ENCODE measurements at regions not wholly inside any gene's neighbourhood (a gene's known extent, or its start where the extent isn't known, plus 50 kb on each side); places are given as distances from the start of the nearest gene placed in this dataset.

DNA sequence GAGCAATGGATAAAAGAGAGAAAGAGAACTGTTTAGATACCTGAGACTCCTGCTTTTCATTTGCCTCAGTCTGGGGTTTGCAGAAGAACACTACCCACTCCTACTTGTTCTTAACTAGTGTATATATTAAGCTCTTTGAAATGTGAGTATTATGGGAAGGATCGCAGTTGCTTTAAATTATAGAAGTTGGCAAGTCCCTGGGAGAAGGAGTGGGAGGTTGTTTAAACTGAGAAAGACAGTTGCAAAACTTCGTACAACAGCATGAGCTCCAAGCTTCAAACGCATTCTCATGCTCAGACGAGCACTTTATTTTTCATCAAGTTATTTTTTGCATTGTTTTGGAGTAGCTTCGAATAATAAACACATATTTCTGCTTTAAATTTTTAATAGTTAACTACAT is 88.1 kb upstream of the C1QTNF7 start:
- DNase-seq (ENCODE audit: low spot score), result no peak

DNA sequence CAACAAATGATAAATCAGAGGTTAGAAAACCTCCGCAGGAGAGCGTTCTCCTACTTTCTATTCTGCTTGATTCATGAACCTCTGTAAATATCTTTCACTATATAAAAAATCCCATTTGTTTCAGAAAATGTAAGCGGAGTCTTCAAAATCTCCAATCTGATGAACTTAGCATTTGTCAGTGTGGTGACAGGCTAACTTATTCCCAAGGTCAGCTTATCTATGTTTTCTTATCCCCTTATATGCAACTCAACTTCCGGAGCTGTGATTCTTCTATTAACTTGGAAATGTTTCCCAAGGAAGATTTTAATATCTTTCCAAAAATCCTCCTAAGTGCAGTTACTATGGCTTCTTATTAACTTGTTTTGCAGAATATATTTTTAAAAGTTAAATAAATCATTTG is 87.5 kb upstream of the C1QTNF7 start:
- no peak for DNase-seq (ENCODE audit: low spot score)

DNA sequence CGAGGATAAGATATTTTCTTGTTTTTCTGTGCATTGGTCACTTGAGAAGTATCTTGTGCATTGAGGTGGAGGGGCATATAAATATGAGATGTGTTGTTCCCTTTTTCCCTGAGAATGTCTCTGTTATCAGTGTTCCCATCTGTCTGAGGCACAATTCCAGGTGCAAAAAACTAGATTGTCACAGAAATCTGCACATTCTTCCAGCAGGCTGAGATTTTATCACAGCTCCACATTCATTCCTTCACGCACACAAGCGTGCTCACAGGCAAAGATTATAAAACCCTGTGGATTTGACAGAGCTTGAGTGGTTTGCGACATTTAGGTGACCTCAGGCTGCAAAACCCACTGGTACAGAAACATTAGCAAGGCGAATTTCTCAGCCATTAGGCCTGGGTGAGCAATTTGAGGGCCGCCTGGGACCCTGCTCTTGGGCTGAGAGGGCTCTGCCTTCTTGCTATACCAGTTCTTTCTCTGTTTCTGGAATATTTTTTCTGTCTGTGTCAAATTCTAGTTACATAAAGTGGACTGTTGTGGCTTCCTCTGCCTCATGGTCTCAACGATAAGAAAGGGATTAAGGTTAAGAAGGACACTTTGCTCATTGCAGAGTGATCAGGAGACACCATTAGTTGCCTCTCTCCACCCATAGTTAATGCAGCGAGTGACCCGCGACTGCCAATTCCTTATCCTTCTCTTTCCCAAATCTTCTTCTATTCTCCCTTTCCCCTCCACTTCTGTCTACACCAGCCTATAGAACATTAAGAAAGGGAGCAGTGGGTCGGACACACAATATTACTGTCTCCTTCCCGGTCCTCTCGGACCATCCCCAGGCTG is 86.7 kb upstream of the C1QTNF7 start:
- no peak for DNase-seq (ENCODE audit: low spot score)

GRCh38 chr4:15341733-15342300 is 86.0 kb upstream of the C1QTNF7 start:
- DNase-seq (ENCODE audit: low spot score), result no peak

- DNase-seq (ENCODE audit: low spot score), result no peak
These were observed 84.8 kb upstream of the C1QTNF7 start for GRCh38 chr4:15343000-15343399.

DNA sequence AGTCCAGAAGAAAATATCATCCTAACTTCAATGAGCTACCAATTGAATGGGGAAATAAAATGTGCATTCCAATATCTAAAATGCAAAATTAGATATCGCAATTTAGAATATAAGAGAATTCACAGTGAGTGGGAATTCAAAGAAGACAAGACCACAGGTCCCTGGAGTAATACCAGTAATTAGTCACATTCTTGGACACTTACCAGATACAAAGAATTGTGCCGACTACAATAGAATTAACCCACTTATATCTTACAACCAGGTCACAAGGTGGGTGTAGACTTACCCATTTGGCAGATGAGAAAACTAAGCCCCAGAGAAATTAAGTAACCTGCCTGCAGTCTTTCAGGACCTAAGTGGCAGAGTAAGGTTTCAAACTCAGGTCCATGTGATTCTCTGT is 84.3 kb upstream of the C1QTNF7 start:
- no peak for DNase-seq (ENCODE audit: low spot score)

- no peak for DNase-seq (ENCODE audit: low spot score)
These were observed 83.8 kb upstream of the C1QTNF7 start for GRCh38 chr4:15344041-15344440.

DNA sequence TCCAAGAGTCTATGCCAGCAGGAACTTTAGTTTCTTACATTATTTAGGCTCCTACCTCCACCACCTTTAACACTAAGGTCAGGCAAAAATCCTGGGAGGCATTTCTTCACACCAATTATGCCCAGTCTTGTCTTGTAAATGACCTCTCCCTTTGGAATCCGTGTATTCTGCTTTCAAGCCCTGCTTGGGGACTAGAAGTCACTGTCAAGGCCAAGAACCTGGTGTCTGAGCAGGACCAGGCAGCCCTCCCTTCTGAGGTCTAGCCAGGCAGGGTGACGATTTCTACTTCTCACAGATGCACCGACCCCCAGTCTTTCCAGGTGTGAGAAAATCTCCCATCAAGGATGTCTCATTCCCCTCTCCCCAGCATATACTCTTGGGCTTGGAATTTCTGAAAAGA is 82.7 kb upstream of the C1QTNF7 start:
- DNase-seq (ENCODE audit: low spot score), result no peak

GRCh38 chr4:15348236-15348635 is 79.6 kb upstream of the C1QTNF7 start:
- no peak for DNase-seq (ENCODE audit: low spot score)

GRCh38 chr4:15348695-15349094 is 79.1 kb upstream of the C1QTNF7 start:
- DNase-seq (ENCODE audit: low spot score), result no peak

- no peak for DNase-seq (ENCODE audit: low spot score)
These were observed 78.3 kb upstream of the C1QTNF7 start for GRCh38 chr4:15349531-15349935.

- DNase-seq (ENCODE audit: low spot score), result no peak
These were observed 77.9 kb upstream of the C1QTNF7 start for GRCh38 chr4:15349965-15350364.

DNA sequence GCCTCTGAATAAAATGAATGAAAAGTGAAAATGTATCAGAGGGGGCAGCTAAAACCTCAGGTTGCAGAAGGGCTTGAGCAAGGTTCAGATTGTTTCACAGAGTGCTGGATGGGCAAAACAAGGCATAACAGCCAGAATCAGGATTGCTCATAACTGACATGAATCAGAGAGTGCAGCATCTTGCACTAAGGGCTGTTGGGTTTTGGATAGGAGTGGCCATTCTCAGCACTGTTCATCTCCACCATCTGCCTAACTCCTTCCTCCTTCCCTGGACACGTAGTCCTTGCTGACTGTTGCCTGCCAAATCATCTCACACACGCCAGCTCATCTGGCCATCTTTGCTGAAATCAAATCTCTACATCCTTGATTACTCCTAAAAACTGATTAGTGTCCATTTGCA is 75.3 kb upstream of the C1QTNF7 start:
- no peak for DNase-seq (ENCODE audit: low spot score)

DNA sequence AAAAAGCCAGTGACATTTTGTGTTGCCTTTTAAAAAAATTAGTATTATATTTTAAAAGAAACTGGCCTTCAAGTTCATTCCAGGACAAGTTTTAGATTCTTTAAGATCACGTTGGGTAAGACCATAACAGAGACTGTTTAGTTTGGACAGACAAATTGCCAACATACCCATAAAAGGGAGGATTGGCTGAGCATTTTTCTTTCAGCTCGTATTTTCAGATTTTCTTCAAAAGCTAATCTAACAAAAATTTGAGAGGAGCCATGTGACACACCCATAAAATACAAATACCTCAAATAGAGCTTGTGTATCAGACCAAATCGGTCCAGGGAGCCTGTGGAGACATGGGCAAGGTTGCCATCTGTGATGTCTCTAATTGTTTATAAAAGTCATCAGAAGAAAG is 74.6 kb upstream of the C1QTNF7 start:
- DNase-seq (ENCODE audit: low spot score), result no peak

DNA sequence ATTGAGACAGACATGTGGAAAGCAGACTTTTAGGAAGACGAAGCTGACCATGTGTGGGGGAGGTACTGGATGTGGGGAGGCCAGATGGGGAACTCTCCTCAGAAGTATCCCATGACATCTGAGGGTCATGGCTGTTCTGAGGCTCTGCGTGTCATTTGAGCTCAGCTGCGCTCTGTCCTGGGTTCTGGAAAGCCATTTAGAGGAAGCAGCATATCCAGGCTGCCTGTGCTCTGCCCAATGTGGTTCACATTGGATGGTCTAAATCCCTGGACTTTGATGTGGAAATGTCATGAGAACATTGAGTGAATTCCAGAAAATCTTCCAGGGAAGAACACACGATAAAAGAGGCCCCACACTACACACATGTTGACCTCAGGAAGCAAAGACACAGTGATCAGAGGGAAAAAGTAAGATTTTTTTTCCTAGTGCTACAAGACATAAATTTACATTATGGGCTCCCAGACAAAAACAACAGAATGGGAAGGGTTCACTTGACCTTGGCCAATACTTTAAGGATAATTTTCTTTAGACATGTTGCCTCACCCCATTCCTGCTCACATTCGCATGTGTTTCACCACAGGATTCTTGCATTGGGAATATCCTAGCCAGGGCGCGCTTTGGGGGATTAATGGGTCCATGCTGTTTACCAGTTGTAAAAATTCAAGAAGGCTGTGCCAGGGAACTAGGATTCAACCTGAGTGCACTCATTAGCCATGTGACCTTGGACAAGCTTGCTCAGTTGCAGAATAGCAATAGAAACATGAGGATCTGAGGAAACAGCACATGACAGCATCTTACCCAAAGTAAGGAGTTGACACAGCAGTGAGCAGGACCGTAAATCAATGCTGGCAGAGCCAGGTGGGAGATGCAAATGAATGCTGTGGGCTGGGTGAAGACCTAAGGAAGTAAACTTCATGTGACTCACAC is 73.2 kb upstream of the C1QTNF7 start:
- DNase-seq (ENCODE audit: low spot score), result peak; percentile 18

- no peak for DNase-seq (ENCODE audit: low spot score)
These were observed 66.3 kb upstream of the C1QTNF7 start for GRCh38 chr4:15361529-15361928.

DNA sequence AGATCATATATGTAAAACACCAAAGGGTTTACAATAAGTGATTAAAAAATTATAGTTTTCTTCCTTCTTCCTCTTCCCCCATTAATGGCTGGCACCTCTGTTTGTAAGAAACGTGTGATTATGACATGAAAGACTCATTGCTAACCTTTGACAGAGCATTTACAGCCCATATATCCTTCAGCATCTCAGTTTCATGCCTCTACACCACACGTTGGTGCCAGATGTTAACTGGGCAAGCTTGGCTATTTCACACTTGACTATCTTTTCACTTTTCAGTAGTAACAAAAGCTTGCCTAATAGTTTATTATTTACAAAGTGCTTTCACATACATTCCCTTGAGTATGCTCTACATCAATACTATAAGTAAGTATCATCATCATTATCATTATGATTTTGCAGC is 65.3 kb upstream of the C1QTNF7 start:
- no peak for DNase-seq (ENCODE audit: low spot score)

DNA sequence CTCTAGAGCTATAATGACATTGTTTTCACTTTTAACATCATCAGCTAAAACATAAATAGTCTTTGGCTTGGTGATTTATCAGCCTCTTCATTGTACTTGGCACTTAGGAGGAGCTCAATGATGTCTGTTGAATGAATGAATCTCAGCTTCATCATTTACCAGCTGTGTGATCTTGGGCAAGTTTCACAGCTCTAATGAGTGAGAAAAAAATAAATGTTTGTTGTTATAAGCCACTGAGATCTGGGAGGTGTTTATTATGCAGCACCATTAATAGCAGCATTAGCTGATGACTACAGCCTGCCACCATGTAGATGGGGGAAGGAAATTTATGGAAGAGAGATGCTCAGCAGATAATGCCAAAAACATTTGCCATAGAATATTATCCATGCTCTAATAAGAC is 63.6 kb upstream of the C1QTNF7 start:
- DNase-seq (ENCODE audit: low spot score), result no peak

DNA sequence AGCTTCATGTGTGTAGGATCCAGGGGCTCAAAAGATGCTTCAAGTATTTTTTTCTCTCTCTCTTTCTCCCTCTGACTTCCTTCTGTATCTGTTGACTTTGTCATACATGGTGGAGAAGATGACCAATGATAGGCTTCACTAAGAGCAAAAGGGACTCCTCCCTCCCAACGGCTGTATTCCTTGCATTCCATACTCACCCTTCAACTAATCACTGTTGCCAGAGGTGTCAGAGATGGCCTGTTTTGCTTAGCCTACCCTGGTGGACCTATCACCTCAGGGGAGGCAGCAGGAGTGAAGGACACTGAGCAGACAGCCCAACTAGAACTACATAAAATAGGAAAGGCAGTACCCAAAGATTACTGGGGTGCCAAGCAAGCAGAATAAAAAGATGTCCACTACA is 62.2 kb upstream of the C1QTNF7 start:
- DNase-seq (ENCODE audit: low spot score), result no peak

DNA sequence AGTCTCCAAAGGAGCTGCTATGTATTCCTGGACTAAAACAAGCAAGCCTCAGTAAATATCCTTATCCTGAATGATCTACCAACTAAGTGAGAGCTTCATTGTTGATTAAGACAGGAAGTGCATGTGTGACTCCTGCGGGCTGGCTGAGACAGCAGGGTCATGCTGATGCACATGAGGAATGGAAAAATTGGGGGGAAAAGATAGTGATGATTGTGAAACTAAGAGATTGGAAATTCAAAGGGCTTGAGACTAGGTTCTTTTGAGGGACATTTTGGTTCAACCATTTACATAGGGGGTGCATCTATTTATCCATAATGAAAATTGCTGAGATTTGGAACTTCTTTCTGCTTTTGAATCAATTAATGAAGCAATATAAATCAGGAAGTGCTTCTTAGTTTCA is 61.1 kb upstream of the C1QTNF7 start:
- no peak for DNase-seq (ENCODE audit: low spot score)

GRCh38 chr4:15368856-15369255 is 59.0 kb upstream of the C1QTNF7 start:
- DNase-seq (ENCODE audit: low spot score), result no peak

DNA sequence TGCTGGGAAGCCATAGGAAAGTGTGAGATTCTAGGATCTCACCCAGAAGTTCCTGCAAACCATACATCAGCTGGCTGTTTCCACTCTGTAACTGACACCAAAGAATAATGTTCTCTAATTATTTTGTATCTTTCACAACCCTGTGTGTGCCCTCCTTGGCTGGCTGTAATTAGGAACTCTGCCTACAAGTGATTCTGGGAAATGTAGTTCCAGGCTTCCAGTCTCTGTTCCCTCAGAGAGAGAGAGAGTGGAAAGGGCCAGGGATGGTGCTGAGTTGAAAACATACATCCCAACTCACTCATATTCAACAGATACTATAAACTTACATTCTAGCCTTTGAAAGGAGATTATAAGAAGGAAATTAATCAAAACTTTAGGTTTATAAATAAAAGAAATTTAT is 57.5 kb upstream of the C1QTNF7 start:
- no peak for DNase-seq (ENCODE audit: low spot score)

DNA sequence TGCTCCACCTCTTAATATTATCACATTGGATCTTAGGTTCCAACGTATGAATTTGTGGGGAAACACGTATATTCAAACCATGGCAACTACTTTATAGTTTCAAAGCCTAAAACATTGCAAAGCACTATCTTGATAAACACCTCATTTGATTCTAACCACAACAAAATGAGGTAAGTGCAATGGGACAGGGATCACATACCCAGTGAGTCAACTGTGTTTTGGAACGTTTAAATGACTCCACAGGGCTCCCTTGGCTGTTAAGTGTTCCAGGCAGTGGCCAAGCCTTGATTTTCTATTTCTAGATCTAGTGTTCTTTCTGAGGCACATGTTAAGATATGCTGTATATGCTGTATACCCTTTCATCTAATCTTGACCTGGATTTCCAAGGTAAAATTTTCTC is 54.5 kb upstream of the C1QTNF7 start:
- no peak for DNase-seq (ENCODE audit: low spot score)

Data from germinal center (tissue), 1 donor.